Inferior parietal cortex (tissue), 1 donor: ENCODE measurements at regions not wholly inside any gene's neighbourhood (a gene's known extent, or its start where the extent isn't known, plus 50 kb on each side); places are given as distances from the start of the nearest gene placed in this dataset.
"Not testable (repeated sequence)": the region's sequence is repeated elsewhere in the genome, so short reads cannot be mapped to it uniquely, and the experiment has no call there.

ENCODE experiments used
- DNase-seq: peaks from one replicate; pipeline ENCODE4 v3.0.0-alpha.2; 2016; ENCODE audit errors: extremely low spot score

- DNase-seq: no peak
Observed at GRCh38 chr4:79266136-79266535, 59.7 kb downstream of the NAA11 start.

- no peak for DNase-seq
Observed at GRCh38 chr4:79259242-79259641, 66.6 kb downstream of the NAA11 start.

- DNase-seq: no peak
Observed at GRCh38 chr4:79258614-79259176, 67.2 kb downstream of the NAA11 start.

DNA sequence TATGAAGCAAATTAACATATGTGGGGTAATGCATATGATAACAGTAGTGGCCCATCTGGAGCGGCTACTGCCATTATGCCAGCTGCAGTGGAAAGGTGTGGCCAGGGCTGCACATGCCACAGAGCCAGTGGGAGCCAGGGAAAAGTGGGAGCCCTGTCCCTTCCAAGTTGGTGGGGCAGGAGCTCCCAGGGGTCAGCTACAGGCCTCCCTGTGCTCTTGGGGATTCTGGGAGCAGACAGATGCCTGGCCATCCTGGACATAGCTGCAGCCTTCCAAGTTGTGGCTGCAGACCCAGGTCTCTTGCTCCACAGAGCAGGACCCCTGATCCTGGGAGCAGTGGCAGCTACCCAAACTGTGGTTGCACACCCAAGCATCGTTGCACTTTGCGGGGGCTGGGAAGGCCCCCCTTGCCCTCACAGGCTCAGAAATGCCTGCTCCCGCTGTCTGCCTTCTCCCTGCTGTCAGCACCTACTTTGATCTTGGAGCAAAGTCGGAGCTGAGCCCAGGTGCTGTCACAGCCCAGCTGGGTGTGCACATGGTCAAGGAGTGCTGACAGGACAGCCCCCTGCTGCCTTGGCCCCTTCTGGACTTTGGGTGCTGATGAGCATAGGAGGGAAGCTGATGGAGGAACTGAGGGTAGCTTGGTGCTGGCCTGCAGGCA, 67.8 kb downstream of the NAA11 start:
- DNase-seq: no peak

- no peak for DNase-seq
Observed at GRCh38 chr4:79255793-79256192, 70.1 kb downstream of the NAA11 start.

- no peak for DNase-seq
Observed at GRCh38 chr4:79253924-79254323, 71.9 kb downstream of the NAA11 start.

DNA sequence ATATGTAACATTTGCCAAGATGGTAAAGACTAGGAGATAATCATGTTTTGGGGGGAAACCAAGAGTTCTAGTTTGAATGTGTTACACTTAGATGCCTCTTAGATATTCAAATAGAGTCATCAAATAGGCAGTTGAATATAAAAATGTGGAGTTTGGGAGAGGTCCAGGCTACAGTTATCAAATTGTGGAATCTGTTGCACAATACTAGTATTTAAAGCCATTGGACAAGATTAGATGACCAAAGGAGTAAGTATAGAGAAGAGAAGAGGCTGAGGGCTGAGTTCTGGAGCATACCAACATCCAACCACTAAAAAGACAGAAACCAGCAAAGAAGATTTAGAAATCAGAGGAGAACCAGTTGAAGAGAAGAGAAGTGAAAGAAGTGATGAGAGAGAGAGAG, 72.7 kb downstream of the NAA11 start:
- no peak for DNase-seq

DNA sequence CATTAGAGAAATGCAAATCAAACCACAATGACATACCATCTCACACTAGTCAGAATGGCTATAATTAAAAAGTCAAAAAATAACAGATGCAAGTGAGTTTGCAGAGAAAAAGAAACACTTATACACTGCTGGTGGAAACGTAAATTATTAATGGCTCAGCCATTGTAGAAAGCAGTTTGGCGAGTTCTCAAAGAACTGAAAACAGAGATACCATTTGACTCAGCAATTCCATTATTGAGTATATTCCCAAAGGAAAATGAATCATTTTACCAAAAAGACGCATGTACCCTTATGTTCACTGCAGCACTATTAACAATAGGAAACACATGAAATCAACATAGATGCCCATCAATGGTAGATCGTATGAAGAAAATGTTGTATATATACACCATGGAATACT, 75.0 kb downstream of the NAA11 start:
- no peak for DNase-seq

DNA sequence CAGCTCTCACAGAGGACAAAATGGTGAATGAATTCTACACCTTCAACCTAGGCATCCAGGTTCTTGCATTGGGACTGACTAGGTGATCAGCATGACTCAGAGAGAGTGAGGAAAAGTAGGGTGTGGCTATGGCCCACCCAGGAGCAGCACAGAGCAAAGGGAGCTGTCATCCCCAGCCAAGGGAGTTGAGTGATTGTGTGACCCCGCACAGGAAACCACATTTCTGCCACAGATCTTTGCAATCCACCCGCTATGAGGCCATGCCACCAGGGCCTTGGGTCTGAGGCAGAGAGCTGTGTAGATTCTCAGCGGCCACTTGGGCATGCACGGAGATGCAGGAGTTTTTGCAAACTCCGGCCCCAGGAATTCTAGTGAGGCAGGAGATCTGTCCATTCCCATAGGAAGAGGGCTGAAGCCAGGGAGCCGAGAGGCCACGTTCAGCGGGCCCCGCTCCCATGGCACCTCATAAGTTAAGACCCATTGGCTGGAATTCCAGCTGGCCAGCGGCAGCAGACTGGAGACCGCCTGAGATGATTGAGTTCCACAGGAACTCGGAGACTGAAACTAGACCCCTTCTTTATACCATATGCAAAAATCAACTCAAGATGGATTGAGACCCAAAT, 75.9 kb downstream of the NAA11 start:
- no peak for DNase-seq

DNA sequence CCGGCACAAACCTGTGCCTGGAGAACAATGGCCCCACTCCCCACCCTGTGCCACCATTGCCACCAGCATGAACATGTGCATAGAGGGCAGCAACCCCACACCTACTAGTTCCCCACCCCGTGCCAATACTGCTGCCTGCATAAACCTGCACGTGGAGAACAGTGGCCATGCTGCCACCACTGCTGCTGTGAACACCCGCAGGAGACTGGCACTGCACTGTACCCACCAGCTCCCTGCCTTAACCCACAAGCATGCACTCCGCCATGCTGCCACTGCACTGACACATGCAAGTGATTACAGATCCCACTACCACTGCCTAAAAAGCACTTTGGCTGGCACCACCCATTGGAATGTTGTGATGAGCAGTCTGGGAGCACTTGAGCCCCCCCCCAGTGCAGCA, 77.3 kb downstream of the NAA11 start:
- no peak for DNase-seq

DNA sequence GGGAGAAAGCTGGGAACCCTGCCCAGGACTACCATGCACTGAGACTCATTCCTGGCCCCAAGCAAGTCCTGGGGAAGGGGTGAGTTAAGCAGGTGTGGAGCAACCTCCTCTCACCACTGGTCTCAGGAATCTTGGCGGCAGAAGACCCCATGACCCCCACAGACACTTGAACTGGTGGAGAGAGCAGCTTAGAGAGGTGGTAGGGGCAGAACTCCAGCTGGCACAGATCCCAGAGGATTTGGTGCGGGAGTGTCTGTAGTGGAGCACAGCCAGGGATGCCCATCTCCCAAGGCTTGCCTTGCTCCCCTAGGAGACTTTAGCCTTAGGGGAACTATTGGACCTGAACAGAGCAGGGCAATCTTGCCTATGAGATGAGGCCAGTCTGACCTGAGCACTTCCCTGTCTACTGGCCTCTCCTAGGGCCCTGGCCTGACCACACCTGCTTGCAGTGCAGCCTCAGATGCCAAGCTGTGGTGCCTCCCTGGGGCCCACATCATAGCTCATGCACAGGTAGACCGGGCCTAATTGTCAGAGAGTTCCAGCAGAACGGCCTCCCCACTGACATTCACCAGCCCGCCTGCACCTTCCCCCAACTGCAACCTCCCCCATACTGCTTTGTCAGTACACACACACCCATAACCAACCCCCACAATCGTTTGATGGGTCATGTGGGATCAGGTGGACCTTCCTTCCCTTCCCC, 78.0 kb downstream of the NAA11 start:
- DNase-seq: no peak

DNA sequence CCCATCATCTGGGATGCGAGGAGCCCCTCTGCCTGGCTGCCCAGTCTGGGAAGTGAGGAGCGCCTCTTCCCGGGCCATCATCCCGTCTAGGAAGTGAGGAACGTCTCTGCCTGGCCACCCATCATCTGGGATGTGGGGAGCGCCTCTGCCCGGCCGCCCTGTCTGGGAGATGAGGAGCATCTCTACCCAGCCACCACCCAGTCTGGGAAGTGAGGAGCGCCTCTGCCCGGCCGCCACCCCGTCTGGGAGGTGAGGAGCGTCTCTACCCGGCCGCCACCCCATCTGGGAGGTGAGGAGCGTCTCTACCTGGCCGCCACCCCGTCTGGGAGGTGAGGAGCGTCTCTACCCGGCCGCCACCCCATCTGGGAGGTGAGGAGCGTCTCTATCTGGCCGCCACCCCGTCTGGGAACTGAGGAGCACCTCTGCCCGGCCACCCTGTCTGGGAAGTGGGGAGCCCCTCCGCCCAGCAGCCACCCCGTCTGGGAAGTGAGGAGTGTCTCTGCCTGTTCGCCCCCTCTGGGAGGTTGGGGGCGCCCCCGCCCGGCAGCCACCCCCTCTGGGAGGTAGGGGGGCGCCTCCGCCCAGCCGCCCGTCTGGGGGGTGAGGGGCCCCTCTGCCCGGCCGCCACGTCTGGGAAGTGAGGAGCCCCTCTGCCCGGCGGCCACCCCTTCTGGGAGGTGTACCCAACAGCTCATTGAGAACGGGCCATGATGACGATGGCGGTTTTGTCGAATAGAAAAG, 80.5 kb downstream of the NAA11 start:
- DNase-seq: not testable (repeated sequence)

DNA sequence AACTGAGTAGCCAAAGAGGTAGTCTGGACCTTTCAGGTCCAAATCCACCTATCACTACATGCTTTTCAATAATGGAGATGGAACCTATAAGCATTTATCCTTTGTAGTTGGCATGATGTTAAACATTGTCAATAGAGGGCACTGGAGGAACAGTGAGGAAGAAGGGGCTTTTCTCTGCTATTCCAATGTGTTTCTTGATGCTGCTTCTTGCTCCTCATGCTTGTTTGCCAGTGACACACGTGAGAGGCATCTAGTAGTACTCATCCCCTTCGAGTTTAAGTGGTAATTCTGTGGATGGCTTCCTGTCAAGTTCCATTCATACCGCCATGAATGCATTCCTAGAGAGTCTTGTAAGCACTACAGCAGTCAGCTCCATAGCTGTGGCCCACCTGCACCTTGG, 84.0 kb downstream of the NAA11 start:
- no peak for DNase-seq

- peak; percentile 48 for DNase-seq
Observed at GRCh38 chr4:79237851-79238250, 88.0 kb downstream of the NAA11 start.

DNA sequence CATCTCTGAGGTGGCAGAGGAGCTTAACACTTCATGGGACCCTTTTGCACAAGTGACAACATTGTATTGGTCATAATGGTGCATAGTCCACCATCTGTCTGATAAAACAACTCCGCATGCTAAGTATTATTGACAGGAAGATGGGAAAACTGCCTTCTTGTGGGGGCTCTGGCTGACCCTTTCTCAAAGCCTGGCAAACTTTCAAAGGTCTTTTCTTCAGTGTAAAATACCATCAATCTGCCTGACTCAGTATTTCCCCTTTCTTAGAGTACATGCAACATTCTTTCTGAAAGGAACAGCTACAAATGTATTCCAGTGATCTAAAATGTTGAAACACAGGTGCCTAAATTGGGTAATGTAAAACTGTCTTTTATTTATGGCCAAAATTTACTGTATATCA, 89.1 kb downstream of the NAA11 start:
- no peak for DNase-seq

- DNase-seq: no peak
Observed at GRCh38 chr4:79235095-79235494, 90.8 kb downstream of the NAA11 start.

DNA sequence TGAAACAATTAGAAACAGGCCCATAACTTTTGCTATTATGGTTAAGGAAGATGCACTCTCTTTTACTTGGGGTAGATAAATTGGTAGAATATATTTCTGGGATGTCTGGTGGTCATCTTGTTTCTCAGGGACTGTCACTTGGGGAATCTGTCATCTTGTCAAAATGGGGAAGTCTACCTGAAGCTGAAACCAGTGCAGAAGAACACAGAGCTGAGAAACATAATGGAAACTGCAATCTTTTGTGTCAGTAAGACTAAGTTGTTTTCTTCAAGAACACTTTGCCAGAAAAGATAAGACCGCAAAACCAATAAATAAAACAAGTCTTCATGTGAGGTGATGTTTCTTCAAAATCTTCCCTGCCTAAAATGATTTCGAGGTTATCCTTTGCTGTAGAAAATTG, 92.0 kb downstream of the NAA11 start:
- DNase-seq: no peak

GRCh38 chr4:79232540-79232939, 93.3 kb downstream of the NAA11 start:
- no peak for DNase-seq

- no peak for DNase-seq
Observed at GRCh38 chr4:79227860-79228259, 98.0 kb downstream of the NAA11 start.

DNA sequence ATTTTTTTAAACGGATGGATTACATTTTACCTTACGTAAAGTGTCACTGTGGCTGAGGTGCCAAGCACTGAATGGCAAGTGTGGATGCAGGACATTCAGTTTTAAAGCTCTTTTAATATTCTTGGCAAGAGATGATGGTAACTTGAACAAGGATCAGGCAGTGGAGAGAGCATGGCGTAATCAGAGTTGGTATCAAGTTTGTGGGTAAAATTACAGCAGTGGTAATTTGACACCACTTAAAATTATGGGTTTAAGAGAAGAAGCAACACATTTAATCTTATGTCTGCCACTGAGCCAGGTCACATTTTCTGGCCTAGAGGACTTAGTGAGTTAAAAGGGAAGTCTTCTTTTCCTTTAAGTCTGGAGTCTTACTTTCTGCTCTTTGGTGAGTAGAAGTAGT, 100.5 kb downstream of the NAA11 start:
- no peak for DNase-seq

DNA sequence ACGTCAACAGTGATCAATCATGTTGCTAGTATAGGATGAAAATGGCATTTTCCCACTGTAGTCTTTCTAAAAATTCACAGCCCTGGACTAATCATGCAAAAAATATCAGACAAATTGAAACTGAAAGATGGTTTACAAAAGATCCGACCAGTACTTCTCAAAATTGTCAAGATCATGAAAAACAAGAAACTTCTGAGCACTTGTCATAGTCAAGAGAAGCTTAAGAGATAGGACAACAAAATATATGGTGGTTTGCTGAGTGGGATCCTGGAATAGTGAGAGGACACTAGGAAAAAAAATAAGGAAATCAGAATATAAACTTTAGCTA, 101.1 kb downstream of the NAA11 start:
- DNase-seq: no peak

- no peak for DNase-seq
Observed at GRCh38 chr4:79223993-79224776, 101.7 kb downstream of the NAA11 start.
